ENCODE measurements at regions not wholly inside any gene's neighbourhood (a gene's known extent, or its start where the extent isn't known, plus 50 kb on each side); places are given as distances from the start of the nearest gene placed in this dataset.

GRCh38 chr3:181066143-181067087, 76.9 kb upstream of the DNAJC19 start:
- no peak for TF ChIP-seq CTCF (IDR thresholded peaks at IDR 0.05; ENCODE audit: borderline replicate concordance, extremely low read depth, insufficient read depth)
- no peaks in the 10 kb centered on the region for H3K9me3 ChIP-seq (ENCODE audit: control insufficient read depth in 2 of 3, insufficient read depth in 1 of 3, low read length in 3 of 3)
- no peak overlapping the region for H3K4me3 ChIP-seq (ENCODE audit: low read length in 3 of 3)
- FAIRE-seq (no peak), DNase-seq (no peak)
- H3K27me3 ChIP-seq (ENCODE audit: control insufficient read depth, insufficient read depth, low read length): no peaks in the 10 kb centered on the region
- intact Hi-C loops (cut with DNase I): no loop called here
- no peaks in the 10 kb centered on the region for H3K36me3 ChIP-seq (ENCODE audit: control insufficient read depth in 2 of 3, insufficient read depth in 3 of 3, low read length in 3 of 3)
- no peak overlapping the region for H3K27ac ChIP-seq (ENCODE audit: low read depth in 2 of 2, low read length in 2 of 2)
- no peak overlapping the region for H3K9ac ChIP-seq (ENCODE audit: low read length in 3 of 3)
- H3K4me1 ChIP-seq (ENCODE audit: control insufficient read depth in 2 of 3, insufficient read depth in 2 of 3, low read depth in 1 of 3, low read length in 3 of 3): no peaks in the 10 kb centered on the region

GRCh38 chr3:181056136-181056732, 66.7 kb upstream of the DNAJC19 start:
- DNase-seq: no peak
- Histone ChIP-seq H3K27me3 (ENCODE audit: control insufficient read depth, insufficient read depth, low read length) (no peaks in the 10 kb centered on the region), H3K4me3 (ENCODE audit: low read length in 3 of 3) (no peak overlapping the region), H3K27ac (ENCODE audit: low read depth in 2 of 2, low read length in 2 of 2) (no peak overlapping the region), H3K4me1 (ENCODE audit: control insufficient read depth in 2 of 3, insufficient read depth in 2 of 3, low read depth in 1 of 3, low read length in 3 of 3) (no peaks in the 10 kb centered on the region), H3K9me3 (ENCODE audit: control insufficient read depth in 2 of 3, insufficient read depth in 1 of 3, low read length in 3 of 3) (no peaks in the 10 kb centered on the region), H3K9ac (ENCODE audit: low read length in 3 of 3) (no peak overlapping the region), H3K36me3 (ENCODE audit: control insufficient read depth in 2 of 3, insufficient read depth in 3 of 3, low read length in 3 of 3) (no peaks in the 10 kb centered on the region)
- TF ChIP-seq CTCF (IDR thresholded peaks at IDR 0.05; ENCODE audit: borderline replicate concordance, extremely low read depth, insufficient read depth): no peak
- intact Hi-C loops (cut with DNase I): no loop called here
- no peak for FAIRE-seq

- no peak for DNase-seq
- Histone ChIP-seq H3K36me3 (ENCODE audit: control insufficient read depth in 2 of 3, insufficient read depth in 3 of 3, low read length in 3 of 3) (no peaks in the 10 kb centered on the region), H3K9me3 (ENCODE audit: control insufficient read depth in 2 of 3, insufficient read depth in 1 of 3, low read length in 3 of 3) (no peaks in the 10 kb centered on the region), H3K4me3 (ENCODE audit: low read length in 3 of 3) (no peak overlapping the region), H3K27me3 (ENCODE audit: control insufficient read depth, insufficient read depth, low read length) (no peaks in the 10 kb centered on the region), H3K4me1 (ENCODE audit: control insufficient read depth in 2 of 3, insufficient read depth in 2 of 3, low read depth in 1 of 3, low read length in 3 of 3) (no peaks in the 10 kb centered on the region), H3K27ac (ENCODE audit: low read depth in 2 of 2, low read length in 2 of 2) (no peak overlapping the region), H3K9ac (ENCODE audit: low read length in 3 of 3) (no peak overlapping the region)
- intact Hi-C loops (cut with DNase I): no loop called here
- FAIRE-seq: no peak
- no peak for TF ChIP-seq CTCF (IDR thresholded peaks at IDR 0.05; ENCODE audit: borderline replicate concordance, extremely low read depth, insufficient read depth)
Measured at GRCh38 chr3:181054538-181054937, 65.0 kb upstream of the DNAJC19 start.

All from kidney (tissue), 13 donors.